Heart left ventricle (tissue), 16 donors: ENCODE measurements at regions not wholly inside any gene's neighbourhood (a gene's known extent, or its start where the extent isn't known, plus 50 kb on each side); places are given as distances from the start of the nearest gene placed in this dataset.

Experiments
- ATAC-seq, 4 donors: fragments of 200-7000 bp; cut with Tn5 transposase; one replicate each; pipeline ENCODE4 v1.9.1; 2020 to 2022; ENCODE audit warnings: moderate library complexity in 4 of 4, mild to moderate bottlenecking in 3 of 4, moderate number of reproducible peaks in 1 of 4
- DNase-seq, 5 donors: peaks; one replicate each; pipeline ENCODE4 v3.0.0-alpha.2; 2020
- H3K27ac ChIP-seq, 12 donors: fragments of 200-600 bp; sonication (generic) in 4 of 12; one replicate each; pipeline versions ENCODE4 v1.5.0 to v1.8.0; 2016 to 2022; ENCODE audit warnings: mild to moderate bottlenecking in 2 of 12
- H3K27me3 ChIP-seq, 9 donors: fragments of 200-600 bp; sonication (generic) in 2 of 9; one replicate each; pipeline versions ENCODE4 v1.5.1 to v1.8.0; 2016 to 2022; ENCODE audit warnings: mild to moderate bottlenecking in 3 of 9
- H3K36me3 ChIP-seq, 9 donors: fragments of 200-600 bp; sonication (generic) in 2 of 9; one replicate each; pipeline versions ENCODE4 v1.5.0 to v1.8.0; 2018 to 2022; ENCODE audit warnings: mild to moderate bottlenecking in 2 of 9
- H3K4me1 ChIP-seq, 12 donors: fragments of 200-600 bp; sonication (generic) in 4 of 12; one replicate each; pipeline versions ENCODE4 v1.5.0 to v1.8.0; 2016 to 2022; ENCODE audit warnings: mild to moderate bottlenecking in 3 of 12
- H3K4me3 ChIP-seq, 12 donors: fragments of 200-600 bp; sonication (generic) in 4 of 12; one replicate each; pipeline versions ENCODE4 v1.5.0 to v1.8.0; 2017 to 2022; ENCODE audit warnings: mild to moderate bottlenecking in 9 of 12, moderate library complexity in 4 of 12
- H3K9me3 ChIP-seq, 12 donors: fragments of 200-600 bp; sonication (generic) in 4 of 12; one replicate each; pipeline versions ENCODE4 v1.5.0 to v1.8.0; 2016 to 2022; ENCODE audit warnings: mild to moderate bottlenecking in 1 of 12
- CTCF ChIP-seq, 12 donors: fragments of 200-600 bp; sonication (generic) in 4 of 12; IDR thresholded peaks; one replicate each; pipeline versions ENCODE4 v1.5.0 to v1.8.0; 2018 to 2022; ENCODE audit warnings: antibody characterized with exemption in 12 of 12, mild to moderate bottlenecking in 5 of 12
- POLR2A ChIP-seq, 2 donors: fragments of 450-650 bp; IDR thresholded peaks; one replicate each; pipeline ENCODE4 v1.6.1; 2017; ENCODE audit warnings: antibody characterized with exemption in 2 of 2, mild to moderate bottlenecking in 2 of 2, moderate library complexity in 2 of 2
- WGBS, 4 donors: extraction: QIAGEN DNeasy Blood & Tissue Kit in 2 of 4; methylation state at CpG; one replicate each; pipeline versions ENCODE4 v1.1.5 to v1.1.7; 2013 to 2018; 5-methylcytosine and 5-hydroxymethylcytosine counted together
- intact Hi-C, 10 donors: fragments of 100-400 bp; cut with DNase I; formaldehyde crosslinking; loops; one replicate each; pipeline versions ENCODE4 v1.11.1 to v1.14.2; 2022
- donor health status: ischemic (EF 13 %, LVEDD 7.1; RV severe dilation, severe dysfunction).
- donor health status: healthy with polysubstance abuse.
- donor health status: DM: no; HTN: yes; CAD: no.
- donor health status: DM: no; HTN: no; CAD: no.
- donor health status: ischemic (EF 25% LVEDD 6.9; RV normal size, moderate dysfunction).
- donor health status: ischemic (EF 25% LVEDD 5.7; RV mildly dilated, moderate dysfunction).
- donor health status: healthy.
- donor health status: DM: yes; HTN: yes; CAD: no.
- donor health status: ischemic (EF 35%, LVEDD 5.7; RV mildly dilated, moderate dysfunction).
- donor health status: nonischemic (EF 11% LVEDD 7.7; RV severe dilation, severe dysfunction).
- donor health status: DM: yes; HTN: yes; CAD: no.
- donor health status: PGD.
- donor health status: ischemic (EF 29% LVEDD 5.4; RV normal size, mild dysfunction).
- donor health status: nonischemic (EF 23%, LVEDD 6.1; RV moderate dilation, normal function).

- TF ChIP-seq POLR2A (IDR thresholded peaks at IDR 0.05) (no peak), CTCF (IDR thresholded peaks at IDR 0.05) (no peak)
- WGBS, 4 donors: 36 to 67% (median 51%) methylated on average over 3 of the region's 3 CpGs
- Histone ChIP-seq H3K27me3 (no peaks in the 10 kb centered on the region), H3K4me1 (no peaks in the 10 kb centered on the region), H3K27ac (no peak overlapping the region), H3K4me3 (no peak overlapping the region), H3K36me3 (no peaks in the 10 kb centered on the region), H3K9me3 (no peaks in the 10 kb centered on the region)
- ATAC-seq (no peak), DNase-seq (no peak)
- intact Hi-C loops: no loop called here
Observed at GRCh38 chr14:29999013-29999539, 71.4 kb upstream of the PRKD1 start.

GRCh38 chr14:30002859-30003258 is 75.2 kb upstream of the PRKD1 start:
- Histone ChIP-seq H3K4me1 (peaks cover 0 to 4% (median 0%) of the 10 kb centered on the region in 12 donors), H3K36me3 (no peaks in the 10 kb centered on the region), H3K27ac (no peak overlapping the region), H3K4me3 (no peak overlapping the region), H3K9me3 (no peaks in the 10 kb centered on the region), H3K27me3 (no peaks in the 10 kb centered on the region)
- no peak for DNase-seq
- no peak for ATAC-seq
- no peak for TF ChIP-seq POLR2A (IDR thresholded peaks at IDR 0.05)
- no peak for TF ChIP-seq CTCF (IDR thresholded peaks at IDR 0.05)
- intact Hi-C loops: loop anchor here in 7 of 10 donors (2.0 to 10.0 kb wide), 5 partner anchors 212 to 1248 kb away; no protein-coding TSS in a partner anchor
- WGBS, 4 donors: 66 to 78% (median 73%) methylated on average over 5 of the region's 5 CpGs

GRCh38 chr14:30005114-30005808 is 77.6 kb upstream of the PRKD1 start:
- Histone ChIP-seq H3K9me3 (peaks cover 0 to 2% (median 0%) of the 10 kb centered on the region in 12 donors), H3K4me1 (peaks cover 0 to 4% (median 0%) of the 10 kb centered on the region in 12 donors), H3K27ac (no peak overlapping the region), H3K36me3 (no peaks in the 10 kb centered on the region), H3K4me3 (no peak overlapping the region), H3K27me3 (no peaks in the 10 kb centered on the region)
- ATAC-seq: peak in 3 of 4 donors; percentile 44 to 77 (median 75)
- no peak for DNase-seq
- no peak for TF ChIP-seq POLR2A (IDR thresholded peaks at IDR 0.05)
- peak; percentile 45 to 86 (median 79) for TF ChIP-seq CTCF (IDR thresholded peaks at IDR 0.05)
- 49 to 52% (median 51%) methylated on average over 8 of the region's 8 CpGs for WGBS, 4 donors
- intact Hi-C loops: loop anchor here (1.0 to 10.0 kb wide), 7 partner anchors 210 to 1250 kb away; no protein-coding TSS in a partner anchor

GRCh38 chr14:30006695-30007094 is 79.0 kb upstream of the PRKD1 start:
- 60 to 74% (median 67%) methylated on average over 2 of the region's 2 CpGs for WGBS, 4 donors
- H3K36me3 ChIP-seq: no peaks in the 10 kb centered on the region
- ATAC-seq (no peak), DNase-seq (no peak)
- TF ChIP-seq CTCF (IDR thresholded peaks at IDR 0.05): no peak
- TF ChIP-seq POLR2A (IDR thresholded peaks at IDR 0.05): no peak
- no peak overlapping the region for H3K27ac ChIP-seq
- intact Hi-C loops: loop anchor here in 7 of 10 donors (2.0 to 10.0 kb wide), 5 partner anchors 208 to 1252 kb away; no protein-coding TSS in a partner anchor
- no peaks in the 10 kb centered on the region for H3K27me3 ChIP-seq
- H3K4me1 ChIP-seq: peaks cover 0 to 4% (median 0%) of the 10 kb centered on the region in 12 donors
- H3K4me3 ChIP-seq: no peak overlapping the region
- peaks cover 0 to 2% (median 0%) of the 10 kb centered on the region in 12 donors for H3K9me3 ChIP-seq
